WTC11 (cell line): ENCODE measurements at regions not wholly inside any gene's neighbourhood (a gene's known extent, or its start where the extent isn't known, plus 50 kb on each side); places are given as distances from the start of the nearest gene placed in this dataset.

ENCODE experiments used
- ATAC-seq: fragments of 200-7000 bp; cut with Tn5 transposase; 2 replicates; pipeline ENCODE4 v1.10.0; 2021; ENCODE audit warnings: mild to moderate bottlenecking, moderate library complexity
- CTCF ChIA-PET: fragments of 300-600 bp; sonication (Branson Sonifier 250); formaldehyde crosslinking; loops from one replicate; lab custom pipeline; 2021; ENCODE audit warnings: antibody characterized with exemption; lab: Charles Lee
- POLR2A ChIA-PET: fragments of 350-600 bp; sonication (Branson Sonifier 250); formaldehyde crosslinking; loops from one replicate; lab custom pipeline; 2021; ENCODE audit warnings: antibody characterized with exemption; lab: Charles Lee
- DNase-seq: peaks from one replicate; pipeline ENCODE4 v3.0.0; 2021; ENCODE audit warnings: low spot score
- H3K27ac Mint-ChIP-seq: 2 replicates; pipeline ENCODE4 v1.8.0; 2021; ENCODE audit warnings: mixed read lengths
- H3K27me3 Mint-ChIP-seq: 2 replicates; pipeline ENCODE4 v1.8.0; 2021; ENCODE audit warnings: low read depth, mild to moderate bottlenecking, moderate library complexity, mixed read lengths
- H3K36me3 Mint-ChIP-seq: 2 replicates; pipeline ENCODE4 v1.8.0; 2021; ENCODE audit warnings: mixed read lengths
- H3K4me1 Mint-ChIP-seq: 2 replicates; pipeline ENCODE4 v1.8.0; 2022; ENCODE audit warnings: mixed read lengths
- H3K4me3 Mint-ChIP-seq: 2 replicates; pipeline ENCODE4 v1.8.0; 2021; ENCODE audit warnings: mild to moderate bottlenecking, moderate library complexity, mixed read lengths
- H3K9me3 Mint-ChIP-seq: 2 replicates; pipeline ENCODE4 v1.8.0; 2021; ENCODE audit warnings: mixed read lengths
- CREB1 ChIP-seq: sonication (generic); formaldehyde crosslinking; IDR thresholded peaks from 2 replicates; pipeline ENCODE4 v1.8.0; 2023; ENCODE audit warnings: mild to moderate bottlenecking, missing genetic modification reagents
- CREM ChIP-seq: sonication (generic); formaldehyde crosslinking; IDR thresholded peaks from 2 replicates; pipeline ENCODE4 v1.8.1; 2022; ENCODE audit warnings: mild to moderate bottlenecking, missing genetic modification reagents, moderate library complexity
- ELF4 ChIP-seq: sonication (generic); formaldehyde crosslinking; IDR thresholded peaks from 2 replicates; pipeline ENCODE4 v1.8.1; 2022; ENCODE audit warnings: low read depth, mild to moderate bottlenecking, moderate library complexity, missing genetic modification reagents
- JAZF1 ChIP-seq: fragments of 250-450 bp; sonication (Bioruptor Pico); IDR thresholded peaks from 2 replicates; pipeline ENCODE4 v1.9.0; 2021; ENCODE audit warnings: moderate library complexity, mild to moderate bottlenecking, inconsistent platforms
- NR2C2 ChIP-seq: sonication (generic); formaldehyde crosslinking; IDR thresholded peaks from 2 replicates; pipeline ENCODE4 v1.8.0; 2022; ENCODE audit warnings: mild to moderate bottlenecking, missing genetic modification reagents
- NR3C1 ChIP-seq: sonication (generic); formaldehyde crosslinking; conservative IDR thresholded peaks from 2 replicates; pipeline ENCODE4 v1.8.1; 2023; ENCODE audit warnings: low read depth, mild to moderate bottlenecking, missing genetic modification reagents
- PREB ChIP-seq: sonication (generic); formaldehyde crosslinking; IDR thresholded peaks from 2 replicates; pipeline ENCODE4 v1.8.1; 2022; ENCODE audit warnings: mild to moderate bottlenecking, missing genetic modification reagents, moderate library complexity, borderline replicate concordance
- RORB ChIP-seq: fragments of 250-450 bp; sonication (Bioruptor Pico); IDR thresholded peaks from 2 replicates; pipeline ENCODE4 v1.9.0; 2021; ENCODE audit warnings: mild to moderate bottlenecking
- TEAD1 ChIP-seq: sonication (generic); formaldehyde crosslinking; IDR thresholded peaks from 2 replicates; pipeline ENCODE4 v1.8.0; 2022; ENCODE audit warnings: mild to moderate bottlenecking, missing genetic modification reagents
- USF1 ChIP-seq: sonication (generic); formaldehyde crosslinking; IDR thresholded peaks from 2 replicates; pipeline ENCODE4 v1.8.0; 2022; ENCODE audit warnings: mild to moderate bottlenecking, missing genetic modification reagents
- ZBTB21 ChIP-seq: sonication (generic); formaldehyde crosslinking; IDR thresholded peaks from 2 replicates; pipeline ENCODE4 v1.8.1; 2023; ENCODE audit warnings: mild to moderate bottlenecking, missing genetic modification reagents, borderline replicate concordance
- ZNF396 ChIP-seq: fragments of 250-450 bp; sonication (Bioruptor Pico); IDR thresholded peaks from 2 replicates; pipeline ENCODE4 v1.8.0; 2021; ENCODE audit warnings: mild to moderate bottlenecking, moderate library complexity, borderline replicate concordance
- ZNF416 ChIP-seq: fragments of 250-450 bp; sonication (Bioruptor Pico); IDR thresholded peaks from 2 replicates; pipeline ENCODE4 v1.9.0; 2021; ENCODE audit warnings: mild to moderate bottlenecking, inconsistent platforms
- TF ChIP-seq, protein P1 (sequence below): fragments of 250-450 bp; sonication (Bioruptor Pico); IDR thresholded peaks from 2 replicates; pipeline ENCODE4 v1.9.0; 2021; ENCODE audit warnings: mild to moderate bottlenecking, borderline replicate concordance
- TF ChIP-seq, protein P2 (sequence below): sonication (generic); formaldehyde crosslinking; IDR thresholded peaks from 2 replicates; pipeline ENCODE4 v1.8.1; 2022; ENCODE audit warnings: low read depth, missing genetic modification reagents, borderline replicate concordance
- TF ChIP-seq, protein P3 (sequence below): fragments of 250-450 bp; sonication (Bioruptor Pico); conservative IDR thresholded peaks from 2 replicates; pipeline ENCODE4 v1.9.0; 2021; ENCODE audit warnings: mild to moderate bottlenecking
- TF ChIP-seq, protein P4 (sequence below): fragments of 250-450 bp; sonication (Bioruptor Pico); IDR thresholded peaks from 2 replicates; pipeline ENCODE4 v1.8.0; 2021; ENCODE audit warnings: mild to moderate bottlenecking
- TF ChIP-seq, protein P5 (sequence below): fragments of 250-450 bp; sonication (Bioruptor Pico); IDR thresholded peaks from 2 replicates; pipeline ENCODE4 v1.9.0; 2021; ENCODE audit warnings: moderate library complexity, mild to moderate bottlenecking, inconsistent platforms, borderline replicate concordance

GRCh38 chr6:164121527-164121926 lies 707.0 kb downstream of the QKI start (continued):
- TF ChIP-seq, protein P1, sequence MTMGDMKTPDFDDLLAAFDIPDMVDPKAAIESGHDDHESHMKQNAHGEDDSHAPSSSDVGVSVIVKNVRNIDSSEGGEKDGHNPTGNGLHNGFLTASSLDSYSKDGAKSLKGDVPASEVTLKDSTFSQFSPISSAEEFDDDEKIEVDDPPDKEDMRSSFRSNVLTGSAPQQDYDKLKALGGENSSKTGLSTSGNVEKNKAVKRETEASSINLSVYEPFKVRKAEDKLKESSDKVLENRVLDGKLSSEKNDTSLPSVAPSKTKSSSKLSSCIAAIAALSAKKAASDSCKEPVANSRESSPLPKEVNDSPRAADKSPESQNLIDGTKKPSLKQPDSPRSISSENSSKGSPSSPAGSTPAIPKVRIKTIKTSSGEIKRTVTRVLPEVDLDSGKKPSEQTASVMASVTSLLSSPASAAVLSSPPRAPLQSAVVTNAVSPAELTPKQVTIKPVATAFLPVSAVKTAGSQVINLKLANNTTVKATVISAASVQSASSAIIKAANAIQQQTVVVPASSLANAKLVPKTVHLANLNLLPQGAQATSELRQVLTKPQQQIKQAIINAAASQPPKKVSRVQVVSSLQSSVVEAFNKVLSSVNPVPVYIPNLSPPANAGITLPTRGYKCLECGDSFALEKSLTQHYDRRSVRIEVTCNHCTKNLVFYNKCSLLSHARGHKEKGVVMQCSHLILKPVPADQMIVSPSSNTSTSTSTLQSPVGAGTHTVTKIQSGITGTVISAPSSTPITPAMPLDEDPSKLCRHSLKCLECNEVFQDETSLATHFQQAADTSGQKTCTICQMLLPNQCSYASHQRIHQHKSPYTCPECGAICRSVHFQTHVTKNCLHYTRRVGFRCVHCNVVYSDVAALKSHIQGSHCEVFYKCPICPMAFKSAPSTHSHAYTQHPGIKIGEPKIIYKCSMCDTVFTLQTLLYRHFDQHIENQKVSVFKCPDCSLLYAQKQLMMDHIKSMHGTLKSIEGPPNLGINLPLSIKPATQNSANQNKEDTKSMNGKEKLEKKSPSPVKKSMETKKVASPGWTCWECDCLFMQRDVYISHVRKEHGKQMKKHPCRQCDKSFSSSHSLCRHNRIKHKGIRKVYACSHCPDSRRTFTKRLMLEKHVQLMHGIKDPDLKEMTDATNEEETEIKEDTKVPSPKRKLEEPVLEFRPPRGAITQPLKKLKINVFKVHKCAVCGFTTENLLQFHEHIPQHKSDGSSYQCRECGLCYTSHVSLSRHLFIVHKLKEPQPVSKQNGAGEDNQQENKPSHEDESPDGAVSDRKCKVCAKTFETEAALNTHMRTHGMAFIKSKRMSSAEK (CRISPR knock-in tag), result no peak
- no peak for TF ChIP-seq NR3C1 (CRISPR knock-in tag)
- TF ChIP-seq, protein P2, sequence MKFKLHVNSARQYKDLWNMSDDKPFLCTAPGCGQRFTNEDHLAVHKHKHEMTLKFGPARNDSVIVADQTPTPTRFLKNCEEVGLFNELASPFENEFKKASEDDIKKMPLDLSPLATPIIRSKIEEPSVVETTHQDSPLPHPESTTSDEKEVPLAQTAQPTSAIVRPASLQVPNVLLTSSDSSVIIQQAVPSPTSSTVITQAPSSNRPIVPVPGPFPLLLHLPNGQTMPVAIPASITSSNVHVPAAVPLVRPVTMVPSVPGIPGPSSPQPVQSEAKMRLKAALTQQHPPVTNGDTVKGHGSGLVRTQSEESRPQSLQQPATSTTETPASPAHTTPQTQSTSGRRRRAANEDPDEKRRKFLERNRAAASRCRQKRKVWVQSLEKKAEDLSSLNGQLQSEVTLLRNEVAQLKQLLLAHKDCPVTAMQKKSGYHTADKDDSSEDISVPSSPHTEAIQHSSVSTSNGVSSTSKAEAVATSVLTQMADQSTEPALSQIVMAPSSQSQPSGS (CRISPR knock-in tag), result no peak
- TF ChIP-seq TEAD1 (CRISPR knock-in tag), result no peak
- no peak for TF ChIP-seq CREM (CRISPR knock-in tag)

GRCh38 chr6:164114651-164115050 lies 700.1 kb downstream of the QKI start:
- ChIA-PET CTCF (no interaction called here), POLR2A (no interaction called here)
- H3K27ac Mint-ChIP-seq, result no peak overlapping the region
- H3K4me3 Mint-ChIP-seq, result no peak overlapping the region
- peaks cover 9% of the 10 kb centered on the region for H3K4me1 Mint-ChIP-seq
- TF ChIP-seq CREB1 (CRISPR knock-in tag) (no peak), ZNF396 (CRISPR knock-in tag) (no peak), NR2C2 (CRISPR knock-in tag) (no peak), USF1 (CRISPR knock-in tag) (no peak)
- TF ChIP-seq, protein P3, sequence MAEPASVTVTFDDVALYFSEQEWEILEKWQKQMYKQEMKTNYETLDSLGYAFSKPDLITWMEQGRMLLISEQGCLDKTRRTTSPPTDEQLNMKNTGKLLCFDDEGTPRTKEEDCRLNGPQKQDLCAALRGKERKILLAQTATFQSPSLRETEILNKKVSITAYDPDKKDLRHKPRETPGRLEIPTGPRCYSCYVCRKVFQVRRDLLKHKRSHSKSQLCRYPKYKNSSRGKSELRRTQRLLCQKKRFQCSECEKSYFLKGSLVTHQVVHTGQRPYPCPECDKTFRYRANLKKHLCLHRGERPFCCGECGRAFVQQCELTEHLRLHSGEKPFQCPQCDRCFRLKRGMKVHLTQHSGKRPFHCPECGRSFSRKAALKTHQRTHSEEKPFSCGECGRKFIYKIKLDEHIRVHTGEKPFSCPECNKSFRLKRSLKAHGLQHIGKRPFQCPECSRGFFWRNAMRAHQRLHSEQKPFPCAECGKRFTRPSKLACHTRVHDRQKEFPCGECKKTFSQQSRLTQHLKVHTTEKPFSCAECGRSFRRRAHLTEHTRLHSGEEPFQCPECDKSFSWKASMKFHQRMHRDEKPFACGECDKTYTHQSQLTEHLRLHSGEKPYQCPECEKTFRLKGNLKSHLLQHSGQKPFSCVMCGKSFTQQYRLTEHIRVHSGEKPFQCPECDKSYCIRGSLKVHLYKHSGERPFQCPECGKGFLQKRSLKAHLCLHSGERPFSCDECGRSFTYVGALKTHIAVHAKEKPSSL (CRISPR knock-in tag), result no peak
- DNase-seq (no peak), ATAC-seq (no peak)
- H3K27me3 Mint-ChIP-seq, result no peaks in the 10 kb centered on the region
- H3K9me3 Mint-ChIP-seq, result peaks cover 19% of the 10 kb centered on the region
- H3K36me3 Mint-ChIP-seq, result no peaks in the 10 kb centered on the region; the same call in 1 of the 2 replicates

DNA sequence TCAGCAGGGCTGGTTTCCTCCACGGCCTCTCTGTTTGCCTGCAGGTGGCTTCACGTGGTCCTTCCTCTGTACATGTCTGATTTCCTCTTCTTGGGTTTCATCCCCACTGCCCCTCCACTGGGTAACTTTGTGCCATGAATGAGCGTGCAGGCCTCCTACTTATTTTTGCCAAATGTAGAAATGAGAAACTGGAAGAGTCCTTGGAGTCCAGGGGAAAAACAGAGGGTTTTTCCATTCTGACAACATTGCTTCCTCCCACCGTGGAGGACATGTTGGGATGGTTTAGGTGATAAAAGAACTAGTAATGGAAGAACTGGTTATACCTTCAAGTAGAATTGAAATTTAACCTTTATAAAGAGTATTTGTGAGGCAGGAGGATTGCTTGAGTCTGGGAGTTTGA lies 699.5 kb downstream of the QKI start:
- H3K27me3 Mint-ChIP-seq, result no peaks in the 10 kb centered on the region
- no peak for TF ChIP-seq ZNF416 (CRISPR knock-in tag)
- TF ChIP-seq, all 79 proteins: peak for 0
- no peak overlapping the region for H3K27ac Mint-ChIP-seq
- no peak overlapping the region for H3K4me3 Mint-ChIP-seq
- H3K9me3 Mint-ChIP-seq, result peaks cover 19% of the 10 kb centered on the region
- ATAC-seq, result no peak
- H3K4me1 Mint-ChIP-seq, result peaks cover 11% of the 10 kb centered on the region
- H3K36me3 Mint-ChIP-seq, result no peaks in the 10 kb centered on the region; the same call in 1 of the 2 replicates
- DNase-seq, result no peak
- POLR2A ChIA-PET, result no interaction called here
- CTCF ChIA-PET, result no interaction called here

DNA sequence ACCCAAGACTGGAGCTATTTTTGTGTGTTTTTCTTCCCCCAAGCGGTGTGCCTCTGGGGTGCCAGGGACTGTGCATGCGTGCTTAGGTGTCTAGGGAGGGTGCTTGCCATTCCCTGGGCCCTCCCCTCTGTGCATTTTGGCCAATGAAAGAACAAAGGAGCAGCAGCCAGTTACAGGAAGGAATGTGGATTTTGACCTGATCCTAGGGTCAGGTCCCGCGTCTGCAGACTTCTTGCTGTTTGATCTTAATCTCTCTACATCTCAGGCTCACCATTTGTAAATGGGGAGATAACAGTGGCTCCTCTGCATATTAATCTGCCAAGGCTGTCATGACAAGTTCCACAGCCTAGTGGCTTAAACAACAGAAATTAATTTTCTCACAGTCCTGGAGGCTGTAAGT lies 699.1 kb downstream of the QKI start:
- Mint-ChIP-seq H3K4me3 (no peak overlapping the region), H3K27me3 (no peaks in the 10 kb centered on the region), H3K27ac (no peak overlapping the region), H3K9me3 (peaks cover 19% of the 10 kb centered on the region), H3K36me3 (no peaks in the 10 kb centered on the region; the same call in 1 of the 2 replicates), H3K4me1 (peaks cover 11% of the 10 kb centered on the region)
- POLR2A ChIA-PET, result no interaction called here
- DNase-seq, result no peak
- CTCF ChIA-PET, result no interaction called here
- ATAC-seq, result no peak
- TF ChIP-seq CREM (CRISPR knock-in tag) (no peak), ELF4 (no peak), PREB (CRISPR knock-in tag) (no peak), JAZF1 (CRISPR knock-in tag) (no peak), RORB (CRISPR knock-in tag) (no peak), ZBTB21 (CRISPR knock-in tag) (no peak), ZNF396 (CRISPR knock-in tag) (no peak)
- TF ChIP-seq, protein P4, sequence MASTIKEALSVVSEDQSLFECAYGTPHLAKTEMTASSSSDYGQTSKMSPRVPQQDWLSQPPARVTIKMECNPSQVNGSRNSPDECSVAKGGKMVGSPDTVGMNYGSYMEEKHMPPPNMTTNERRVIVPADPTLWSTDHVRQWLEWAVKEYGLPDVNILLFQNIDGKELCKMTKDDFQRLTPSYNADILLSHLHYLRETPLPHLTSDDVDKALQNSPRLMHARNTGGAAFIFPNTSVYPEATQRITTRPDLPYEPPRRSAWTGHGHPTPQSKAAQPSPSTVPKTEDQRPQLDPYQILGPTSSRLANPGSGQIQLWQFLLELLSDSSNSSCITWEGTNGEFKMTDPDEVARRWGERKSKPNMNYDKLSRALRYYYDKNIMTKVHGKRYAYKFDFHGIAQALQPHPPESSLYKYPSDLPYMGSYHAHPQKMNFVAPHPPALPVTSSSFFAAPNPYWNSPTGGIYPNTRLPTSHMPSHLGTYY (CRISPR knock-in tag), result no peak
- TF ChIP-seq, protein P5, sequence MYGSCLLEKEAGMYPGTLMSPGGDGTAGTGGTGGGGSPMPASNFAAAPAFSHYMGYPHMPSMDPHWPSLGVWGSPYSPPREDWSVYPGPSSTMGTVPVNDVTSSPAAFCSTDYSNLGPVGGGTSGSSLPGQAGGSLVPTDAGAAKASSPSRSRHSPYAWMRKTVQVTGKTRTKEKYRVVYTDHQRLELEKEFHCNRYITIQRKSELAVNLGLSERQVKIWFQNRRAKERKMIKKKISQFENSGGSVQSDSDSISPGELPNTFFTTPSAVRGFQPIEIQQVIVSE (CRISPR knock-in tag), result no peak
